Vagina (tissue), 2 donors: ENCODE measurements at regions not wholly inside any gene's neighbourhood (a gene's known extent, or its start where the extent isn't known, plus 50 kb on each side); places are given as distances from the start of the nearest gene placed in this dataset.

Source experiments
- POLR2A ChIP-seq, 2 donors: fragments of 450-650 bp; IDR thresholded peaks; one replicate each; pipeline ENCODE4 v1.6.1; 2017; ENCODE audit warnings: antibody characterized with exemption in 2 of 2, mild to moderate bottlenecking in 2 of 2, moderate library complexity in 2 of 2
- POLR2AphosphoS5 ChIP-seq, 2 donors: sonication (generic); formaldehyde crosslinking; IDR thresholded peaks; one replicate each; pipeline ENCODE4 v1.9.0; 2017; ENCODE audit warnings: antibody characterized with exemption in 2 of 2, mild to moderate bottlenecking in 2 of 2, low read depth in 1 of 2; ENCODE audit not compliant: insufficient read depth in 1 of 2
- TF ChIP-seq, protein P1 (sequence below), 3 experiments: fragments of 450-650 bp in 2 of 3; fragments of 200-600 bp in 1 of 3; sonication (generic) in 1 of 3; IDR thresholded peaks; one replicate each; pipeline ENCODE4 v1.5.1; 2017 to 2019; ENCODE audit warnings: antibody characterized with exemption in 3 of 3, mild to moderate bottlenecking in 2 of 3, moderate library complexity in 2 of 3

DNA sequence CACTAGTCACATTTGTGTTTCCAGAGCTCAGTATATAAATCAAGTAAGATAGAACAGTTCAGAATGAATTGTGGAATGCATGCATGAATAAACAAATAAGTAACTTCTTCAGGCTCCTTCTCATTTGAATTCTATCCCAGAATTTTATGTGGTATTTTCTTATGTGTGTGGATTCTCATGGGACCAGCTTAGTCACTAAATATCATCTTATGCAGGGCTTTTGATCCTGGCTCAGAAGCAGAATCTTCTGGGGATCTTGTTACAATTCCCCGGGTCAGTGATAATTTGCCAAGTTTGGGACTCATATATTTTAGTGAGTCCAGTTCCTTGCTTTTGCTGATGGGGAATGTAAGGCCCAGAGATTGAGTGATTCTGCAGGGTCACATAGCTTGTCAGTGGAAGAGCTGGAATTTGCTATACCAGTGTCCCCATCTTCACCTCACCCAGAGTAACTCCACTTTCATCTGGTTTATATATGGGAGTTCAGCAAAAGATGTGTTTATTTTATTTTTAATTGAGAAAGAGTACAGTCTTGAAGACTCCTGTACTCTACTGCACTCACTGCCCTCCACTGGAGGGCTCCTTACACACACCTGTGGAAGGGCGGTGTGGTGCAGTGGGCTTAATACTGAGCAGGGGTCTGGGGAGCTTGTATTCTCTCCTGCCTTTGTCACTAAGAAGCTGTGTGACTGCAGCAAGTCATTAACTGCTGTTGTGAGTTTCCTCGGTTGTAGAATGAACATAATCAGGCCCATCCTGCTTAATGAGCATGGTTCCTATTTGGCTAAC is 198.2 kb upstream of the CXorf66 start:
- TF ChIP-seq, protein P1, sequence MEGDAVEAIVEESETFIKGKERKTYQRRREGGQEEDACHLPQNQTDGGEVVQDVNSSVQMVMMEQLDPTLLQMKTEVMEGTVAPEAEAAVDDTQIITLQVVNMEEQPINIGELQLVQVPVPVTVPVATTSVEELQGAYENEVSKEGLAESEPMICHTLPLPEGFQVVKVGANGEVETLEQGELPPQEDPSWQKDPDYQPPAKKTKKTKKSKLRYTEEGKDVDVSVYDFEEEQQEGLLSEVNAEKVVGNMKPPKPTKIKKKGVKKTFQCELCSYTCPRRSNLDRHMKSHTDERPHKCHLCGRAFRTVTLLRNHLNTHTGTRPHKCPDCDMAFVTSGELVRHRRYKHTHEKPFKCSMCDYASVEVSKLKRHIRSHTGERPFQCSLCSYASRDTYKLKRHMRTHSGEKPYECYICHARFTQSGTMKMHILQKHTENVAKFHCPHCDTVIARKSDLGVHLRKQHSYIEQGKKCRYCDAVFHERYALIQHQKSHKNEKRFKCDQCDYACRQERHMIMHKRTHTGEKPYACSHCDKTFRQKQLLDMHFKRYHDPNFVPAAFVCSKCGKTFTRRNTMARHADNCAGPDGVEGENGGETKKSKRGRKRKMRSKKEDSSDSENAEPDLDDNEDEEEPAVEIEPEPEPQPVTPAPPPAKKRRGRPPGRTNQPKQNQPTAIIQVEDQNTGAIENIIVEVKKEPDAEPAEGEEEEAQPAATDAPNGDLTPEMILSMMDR (IDR thresholded peaks at IDR 0.05), result no peak
- no peak for TF ChIP-seq POLR2A (IDR thresholded peaks at IDR 0.05)
- no peak for TF ChIP-seq POLR2AphosphoS5 (IDR thresholded peaks at IDR 0.05; ENCODE audit: insufficient read depth in 1 of 2, low read depth in 1 of 2)
